Upper lobe of right lung (tissue), 1 donor: ENCODE measurements at regions not wholly inside any gene's neighbourhood (a gene's known extent, or its start where the extent isn't known, plus 50 kb on each side); places are given as distances from the start of the nearest gene placed in this dataset.
"Not testable (repeated sequence)": the region's sequence is repeated elsewhere in the genome, so short reads cannot be mapped to it uniquely, and the experiment has no call there.

Experiments used
- ATAC-seq: fragments of 200-7000 bp; cut with Tn5 transposase; one replicate; pipeline ENCODE4 v1.9.1; 2020; ENCODE audit warnings: mild to moderate bottlenecking, moderate library complexity
- DNase-seq: peaks from one replicate; pipeline ENCODE4 v3.0.0-alpha.2; 2020
- H3K27ac ChIP-seq: fragments of 200-600 bp; one replicate; pipeline ENCODE4 v1.8.0; 2022
- H3K27me3 ChIP-seq: fragments of 200-600 bp; one replicate; pipeline ENCODE4 v1.8.0; 2022; ENCODE audit warnings: mild to moderate bottlenecking
- H3K36me3 ChIP-seq: fragments of 200-600 bp; one replicate; pipeline ENCODE4 v1.8.0; 2022
- H3K4me1 ChIP-seq: fragments of 200-600 bp; one replicate; pipeline ENCODE4 v1.8.0; 2022
- H3K4me3 ChIP-seq: fragments of 200-600 bp; one replicate; pipeline ENCODE4 v1.8.0; 2022; ENCODE audit warnings: mild to moderate bottlenecking
- H3K9me3 ChIP-seq: fragments of 200-600 bp; one replicate; pipeline ENCODE4 v1.8.0; 2022
- CTCF ChIP-seq: fragments of 200-600 bp; IDR thresholded peaks from one replicate; pipeline ENCODE4 v1.8.0; 2022; ENCODE audit warnings: antibody characterized with exemption
- intact Hi-C: fragments of 100-400 bp; cut with DNase I; formaldehyde crosslinking; loops from one replicate; pipeline ENCODE4 v1.11.0; 2022
- donor health status: DM: no; HTN: yes; CAD: no; lungs with severe emphysema.

- ATAC-seq = no peak
- H3K4me3 ChIP-seq = no peak overlapping the region
- no peak overlapping the region for H3K27ac ChIP-seq
- H3K9me3 ChIP-seq = no peaks in the 10 kb centered on the region
- DNase-seq = no peak
- intact Hi-C loops = no loop called here
- no peaks in the 10 kb centered on the region for H3K36me3 ChIP-seq
- H3K27me3 ChIP-seq = no peaks in the 10 kb centered on the region
- no peaks in the 10 kb centered on the region for H3K4me1 ChIP-seq
- no peak for TF ChIP-seq CTCF
These were observed 293.4 kb downstream of the CD109 start for GRCh38 chr6:73989428-73989827.

GRCh38 chr6:73985891-73986290 lies 289.9 kb downstream of the CD109 start:
- H3K4me1 ChIP-seq = no peaks in the 10 kb centered on the region
- ATAC-seq (no peak), DNase-seq (no peak)
- intact Hi-C loops = no loop called here
- no peaks in the 10 kb centered on the region for H3K36me3 ChIP-seq
- TF ChIP-seq CTCF = no peak
- no peaks in the 10 kb centered on the region for H3K9me3 ChIP-seq
- no peak overlapping the region for H3K4me3 ChIP-seq
- no peaks in the 10 kb centered on the region for H3K27me3 ChIP-seq
- no peak overlapping the region for H3K27ac ChIP-seq

- Histone ChIP-seq H3K9me3 (no peaks in the 10 kb centered on the region), H3K4me3 (no peak overlapping the region), H3K27me3 (no peaks in the 10 kb centered on the region), H3K27ac (no peak overlapping the region), H3K36me3 (no peaks in the 10 kb centered on the region), H3K4me1 (no peaks in the 10 kb centered on the region)
- ATAC-seq = no peak
- TF ChIP-seq CTCF = no peak
- DNase-seq = no peak
- intact Hi-C loops = no loop called here
These were observed 288.7 kb downstream of the CD109 start for GRCh38 chr6:73984571-73985210.

GRCh38 chr6:73983367-73983766 lies 287.4 kb downstream of the CD109 start:
- no peaks in the 10 kb centered on the region for H3K36me3 ChIP-seq
- no peak overlapping the region for H3K4me3 ChIP-seq
- DNase-seq = no peak
- no peak for ATAC-seq
- H3K9me3 ChIP-seq = no peaks in the 10 kb centered on the region
- H3K27ac ChIP-seq = no peak overlapping the region
- TF ChIP-seq CTCF = no peak
- no peaks in the 10 kb centered on the region for H3K4me1 ChIP-seq
- H3K27me3 ChIP-seq = no peaks in the 10 kb centered on the region
- intact Hi-C loops = no loop called here

- ATAC-seq (no peak), DNase-seq (no peak)
- H3K4me3 ChIP-seq = no peak overlapping the region
- H3K27me3 ChIP-seq = no peaks in the 10 kb centered on the region
- no peaks in the 10 kb centered on the region for H3K9me3 ChIP-seq
- no peak for TF ChIP-seq CTCF
- intact Hi-C loops = no loop called here
- no peak overlapping the region for H3K27ac ChIP-seq
- no peaks in the 10 kb centered on the region for H3K36me3 ChIP-seq
- no peaks in the 10 kb centered on the region for H3K4me1 ChIP-seq
These were observed 284.1 kb downstream of the CD109 start for GRCh38 chr6:73980096-73980495.

GRCh38 chr6:73978330-73978729 lies 282.3 kb downstream of the CD109 start:
- ATAC-seq = no peak
- TF ChIP-seq CTCF = no peak
- intact Hi-C loops = no loop called here

GRCh38 chr6:73972518-73972917 lies 276.5 kb downstream of the CD109 start:
- H3K9me3 ChIP-seq, ATAC-seq, H3K27ac ChIP-seq, H3K4me3 ChIP-seq, H3K27me3 ChIP-seq, intact Hi-C loops, H3K36me3 ChIP-seq, H3K4me1 ChIP-seq, DNase-seq: not testable (repeated sequence)

More at GRCh38 chr6:73978330-73978729, 282.3 kb downstream of the CD109 start:
- Histone ChIP-seq H3K9me3 (no peaks in the 10 kb centered on the region), H3K4me3 (no peak overlapping the region), H3K36me3 (no peaks in the 10 kb centered on the region), H3K27ac (no peak overlapping the region), H3K4me1 (no peaks in the 10 kb centered on the region), H3K27me3 (no peaks in the 10 kb centered on the region)
- no peak for DNase-seq
